ENCODE measurements at regions not wholly inside any gene's neighbourhood (a gene's known extent, or its start where the extent isn't known, plus 50 kb on each side); places are given as distances from the start of the nearest gene placed in this dataset.

- TF ChIP-seq CTCF (IDR thresholded peaks at IDR 0.05; ENCODE audit: insufficient read depth, low read length) (no peak), POLR2AphosphoS5 (IDR thresholded peaks at IDR 0.05; ENCODE audit: low read depth) (no peak), SPI1 (IDR thresholded peaks at IDR 0.05; ENCODE audit: borderline replicate concordance, low read depth) (no peak), REST (IDR thresholded peaks at IDR 0.05; ENCODE audit: insufficient replicate concordance, low read depth) (no peak), GABPA (IDR thresholded peaks at IDR 0.05; ENCODE audit: low read depth) (no peak)
Measured at GRCh38 chrX:9329056-9329455, 135.8 kb upstream of the TBL1X start.
